ENCODE measurements at regions not wholly inside any gene's neighbourhood (a gene's known extent, or its start where the extent isn't known, plus 50 kb on each side); places are given as distances from the start of the nearest gene placed in this dataset.
"Not testable (repeated sequence)": the region's sequence is repeated elsewhere in the genome, so short reads cannot be mapped to it uniquely, and the experiment has no call there.

DNA sequence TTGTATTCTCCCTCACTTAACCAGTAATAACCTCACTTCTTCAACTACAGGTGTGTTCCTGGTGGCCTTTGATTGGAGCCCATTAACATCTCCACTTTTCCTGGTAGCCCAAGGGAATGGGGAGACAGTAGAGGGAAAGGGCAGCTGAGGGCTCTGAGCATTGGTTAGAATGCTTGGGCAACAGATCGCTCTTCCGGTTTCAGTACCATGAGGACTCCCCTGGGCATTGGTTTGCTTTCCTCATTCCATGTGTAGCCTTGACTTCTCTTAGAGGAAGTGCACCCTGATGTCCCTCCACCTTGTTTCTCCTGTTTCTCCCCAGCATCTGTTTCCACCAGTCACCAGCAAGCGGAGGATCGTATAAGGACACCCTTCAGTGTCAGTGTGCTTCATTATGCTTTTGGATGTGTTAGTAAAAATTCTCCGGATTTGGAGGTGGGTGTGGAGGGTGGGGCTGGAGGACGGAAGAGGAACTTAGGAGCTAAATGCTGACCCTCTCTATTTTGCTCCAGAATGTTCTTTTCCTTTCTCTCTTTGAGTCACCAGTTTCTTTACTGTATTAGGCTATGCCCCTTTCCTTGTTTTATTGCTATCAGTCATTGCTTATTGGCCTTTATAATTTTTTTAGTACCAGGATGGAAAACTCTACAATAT is 50.6 kb upstream of the ZNG1B start:
- H3K4me3 ChIP-seq (ENCODE audit: low read depth, low read length); H3K36me3 ChIP-seq (ENCODE audit: control insufficient read depth in 2 of 2, insufficient read depth in 1 of 2, low read length in 2 of 2); H3K27ac ChIP-seq (ENCODE audit: extremely low read depth, low read depth, low read length); POLR2A ChIA-PET; H3K9me3 ChIP-seq (ENCODE audit: control insufficient read depth, insufficient read depth, low read depth, low read length); H3K4me1 ChIP-seq (ENCODE audit: control insufficient read depth, insufficient read depth, low read length): not testable (repeated sequence)
- CTCF ChIA-PET: interaction anchor here (1.2 to 2.7 kb wide), 3 partner anchors 17 to 249 kb away, joined by 3 to 16 read pairs (median 3); no protein-coding TSS in a partner anchor

DNA sequence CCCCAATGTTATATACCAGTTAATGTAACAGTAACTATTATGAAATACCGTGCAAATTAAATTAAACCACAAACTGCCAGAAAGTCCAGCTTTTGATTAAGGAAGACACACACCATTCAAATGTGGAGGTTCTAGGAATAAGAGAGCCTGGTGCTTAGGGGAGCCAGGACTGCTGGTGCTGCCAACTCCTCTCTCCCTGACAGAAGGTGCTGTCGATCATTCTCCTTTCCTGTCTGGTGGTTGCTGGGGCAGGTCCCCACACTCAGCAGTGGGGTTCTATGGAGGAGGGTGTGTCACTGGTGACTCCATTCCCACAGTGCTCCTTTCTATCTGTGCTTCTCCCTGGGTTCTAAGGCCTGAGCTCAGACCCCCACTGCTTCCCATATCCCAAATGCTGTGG is 57.9 kb upstream of the ZNG1B start:
- H3K36me3 ChIP-seq (ENCODE audit: control insufficient read depth in 2 of 2, insufficient read depth in 1 of 2, low read length in 2 of 2); POLR2A ChIA-PET; H3K27ac ChIP-seq (ENCODE audit: extremely low read depth, low read depth, low read length); H3K9me3 ChIP-seq (ENCODE audit: control insufficient read depth, insufficient read depth, low read depth, low read length); H3K4me1 ChIP-seq (ENCODE audit: control insufficient read depth, insufficient read depth, low read length); H3K4me3 ChIP-seq (ENCODE audit: low read depth, low read length): not testable (repeated sequence)
- CTCF ChIA-PET: interaction anchor here (0.6 to 2.1 kb wide), 5 partner anchors 8 to 615 kb away, joined by 3 to 9 read pairs (median 4); no protein-coding TSS in a partner anchor

DNA sequence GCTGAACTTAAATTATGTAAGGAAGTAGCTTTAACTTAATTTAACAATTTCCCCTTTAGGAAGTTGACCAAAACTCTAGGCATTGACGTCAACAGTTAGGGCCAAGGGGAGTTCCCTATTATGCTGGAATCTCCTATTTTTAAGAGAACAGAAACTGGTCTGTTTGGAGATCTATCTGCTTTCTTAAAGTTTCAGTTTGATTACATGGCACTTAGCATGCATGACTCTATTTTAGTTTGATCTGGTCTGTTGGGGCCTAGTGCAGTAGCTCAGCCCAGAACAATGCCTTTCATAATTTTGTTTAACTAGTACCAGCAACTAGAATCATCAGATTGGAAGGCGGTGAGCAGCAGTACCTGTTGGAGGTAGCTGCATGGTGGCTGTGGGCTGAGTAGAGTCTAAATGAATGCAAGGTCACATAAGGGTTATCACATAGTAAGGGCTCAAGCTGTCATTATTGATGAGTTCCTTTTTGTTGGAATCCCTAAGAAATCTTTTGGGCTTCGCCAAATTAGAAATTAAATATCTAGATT is 60.5 kb upstream of the ZNG1B start:
- Histone ChIP-seq H3K9me3 (ENCODE audit: control insufficient read depth, insufficient read depth, low read depth, low read length) (no peaks in the 10 kb centered on the region), H3K27ac (ENCODE audit: extremely low read depth, low read depth, low read length) (no peak overlapping the region), H3K36me3 (ENCODE audit: control insufficient read depth in 2 of 2, insufficient read depth in 1 of 2, low read length in 2 of 2) (no peaks in the 10 kb centered on the region), H3K4me3 (ENCODE audit: low read depth, low read length) (no peak overlapping the region), H3K4me1 (ENCODE audit: control insufficient read depth, insufficient read depth, low read length) (no peaks in the 10 kb centered on the region)
- TF ChIP-seq YY1 (tag by site-specific recombination; IDR thresholded peaks at IDR 0.05) (no peak), ZNF548 (tag by site-specific recombination; IDR thresholded peaks at IDR 0.05) (no peak), KLF16 (tag by site-specific recombination; IDR thresholded peaks at IDR 0.05) (no peak), FEZF1 (tag by site-specific recombination; IDR thresholded peaks at IDR 0.05) (no peak)
- CTCF ChIA-PET: interaction anchor here (0.6 to 2.5 kb wide), 6 partner anchors 13 to 263 kb away, joined by 3 to 9 read pairs (median 6); no protein-coding TSS in a partner anchor
- POLR2A ChIA-PET: no interaction called here

DNA sequence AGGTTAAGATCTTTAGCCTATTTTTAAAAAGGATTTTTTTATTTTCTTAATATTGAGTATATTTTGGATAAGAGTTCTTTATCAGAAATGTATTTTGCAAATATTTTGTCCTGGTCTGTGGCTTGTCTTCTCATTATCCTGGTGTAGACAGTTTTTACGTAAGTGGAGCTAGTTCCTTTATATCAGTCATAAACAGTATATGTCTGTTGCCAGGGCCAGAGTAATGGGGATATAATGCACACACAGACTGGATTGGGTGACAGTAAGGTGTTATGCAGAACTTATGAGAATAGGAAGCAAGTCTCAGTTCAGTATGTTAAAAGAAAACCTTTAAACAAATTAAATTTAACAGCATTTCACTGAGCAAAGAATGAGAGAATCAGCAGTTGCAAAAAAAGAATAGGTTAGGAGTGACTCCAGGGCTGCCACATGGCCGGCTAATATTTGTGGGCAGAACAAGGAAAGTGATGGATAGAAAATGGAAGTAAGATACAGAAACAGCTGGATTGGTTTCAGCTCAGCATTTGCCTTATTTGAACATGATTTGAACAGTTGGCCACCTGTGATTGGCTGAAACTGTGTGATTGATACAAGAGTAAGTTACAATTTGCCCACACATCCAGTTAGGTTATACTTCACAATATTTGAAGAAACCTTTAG is 61.1 kb upstream of the ZNG1B start:
- ChIA-PET CTCF (interaction anchor here (0.6 to 2.5 kb wide), 8 partner anchors 14 to 263 kb away, joined by 3 to 9 read pairs (median 6); no protein-coding TSS in a partner anchor), POLR2A (no interaction called here)
- H3K4me3 ChIP-seq (ENCODE audit: low read depth, low read length): no peak overlapping the region
- no peak overlapping the region for H3K27ac ChIP-seq (ENCODE audit: extremely low read depth, low read depth, low read length)
- no peaks in the 10 kb centered on the region for H3K36me3 ChIP-seq (ENCODE audit: control insufficient read depth in 2 of 2, insufficient read depth in 1 of 2, low read length in 2 of 2)
- no peaks in the 10 kb centered on the region for H3K4me1 ChIP-seq (ENCODE audit: control insufficient read depth, insufficient read depth, low read length)
- TF ChIP-seq ZXDB (tag by site-specific recombination; IDR thresholded peaks at IDR 0.05) (no peak), ZNF248 (tag by site-specific recombination; IDR thresholded peaks at IDR 0.05) (no peak), ZNF571 (tag by site-specific recombination; IDR thresholded peaks at IDR 0.05) (no peak), ZSCAN23 (tag by site-specific recombination; IDR thresholded peaks at IDR 0.05) (no peak)
- H3K9me3 ChIP-seq (ENCODE audit: control insufficient read depth, insufficient read depth, low read depth, low read length): no peaks in the 10 kb centered on the region

DNA sequence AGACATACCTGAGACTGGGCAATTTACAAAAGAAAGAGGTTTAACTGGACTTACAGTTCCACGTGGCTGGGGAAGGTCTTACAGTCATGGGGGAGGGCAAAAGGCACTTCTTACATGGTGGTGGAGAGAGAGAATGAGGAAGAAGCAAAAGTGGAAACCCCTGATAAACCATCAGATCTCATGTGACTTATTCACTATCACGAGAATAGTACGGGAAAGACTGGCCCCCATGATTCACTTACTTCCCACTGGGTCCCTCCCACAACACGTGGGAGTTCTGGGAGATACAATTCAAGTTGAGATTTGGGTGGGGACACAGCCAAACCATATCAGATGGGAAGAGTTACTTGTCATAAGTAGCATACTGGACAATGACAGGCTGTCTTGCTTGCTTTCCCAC is 62.6 kb upstream of the ZNG1B start:
- POLR2A ChIA-PET; H3K4me3 ChIP-seq (ENCODE audit: low read depth, low read length); H3K36me3 ChIP-seq (ENCODE audit: control insufficient read depth in 2 of 2, insufficient read depth in 1 of 2, low read length in 2 of 2); H3K9me3 ChIP-seq (ENCODE audit: control insufficient read depth, insufficient read depth, low read depth, low read length); H3K27ac ChIP-seq (ENCODE audit: extremely low read depth, low read depth, low read length); H3K4me1 ChIP-seq (ENCODE audit: control insufficient read depth, insufficient read depth, low read length): not testable (repeated sequence)
- CTCF ChIA-PET: interaction anchor here (1.4 kb wide), 1 partner anchor 15 kb away, joined by 4 read pairs; no protein-coding TSS in a partner anchor

DNA sequence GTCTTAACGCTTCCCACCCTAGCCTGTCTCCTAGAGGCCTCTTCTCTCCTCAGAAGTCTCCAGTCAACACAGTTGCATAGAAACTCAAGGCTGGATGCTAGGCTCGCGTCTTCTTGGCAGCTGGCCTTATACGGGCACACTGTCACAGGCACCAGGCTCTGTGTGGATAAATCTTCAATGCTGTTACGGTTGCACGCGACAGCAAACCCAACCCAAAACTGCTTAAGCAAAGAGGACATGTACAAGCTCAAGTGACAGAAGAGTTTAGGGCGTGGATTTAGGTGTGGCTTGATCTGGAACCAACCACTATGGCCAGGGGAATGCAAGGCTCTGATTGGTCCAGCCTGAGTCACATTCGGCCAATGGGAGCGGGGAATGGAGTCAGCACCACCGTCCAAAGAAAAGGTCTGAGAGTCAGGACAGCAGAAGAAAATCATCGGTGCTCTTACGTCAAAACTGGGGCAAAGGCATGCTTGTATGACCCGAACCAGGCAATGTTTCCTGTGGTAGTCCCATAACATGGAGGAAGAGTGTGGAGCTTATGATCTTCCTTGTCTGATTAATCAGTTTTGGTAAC is 65.1 kb upstream of the ZNG1B start:
- H3K27ac ChIP-seq (ENCODE audit: extremely low read depth, low read depth, low read length); H3K4me1 ChIP-seq (ENCODE audit: control insufficient read depth, insufficient read depth, low read length); H3K36me3 ChIP-seq (ENCODE audit: control insufficient read depth in 2 of 2, insufficient read depth in 1 of 2, low read length in 2 of 2); H3K9me3 ChIP-seq (ENCODE audit: control insufficient read depth, insufficient read depth, low read depth, low read length); POLR2A ChIA-PET; H3K4me3 ChIP-seq (ENCODE audit: low read depth, low read length): not testable (repeated sequence)
- CTCF ChIA-PET: interaction anchor here (0.6 to 3.3 kb wide), 6 partner anchors 7 to 234 kb away, joined by 3 to 72 read pairs (median 5); no protein-coding TSS in a partner anchor

Data from HEK293 (cell line).